Mesenchymal stem cell (in vitro differentiated cells and primary cell): ENCODE measurements at regions not wholly inside any gene's neighbourhood (a gene's known extent, or its start where the extent isn't known, plus 50 kb on each side); places are given as distances from the start of the nearest gene placed in this dataset.

ENCODE experiments used
- DNase-seq: peaks from one replicate; pipeline ENCODE4 v3.0.0-alpha.2; 2013
- H2AFZ ChIP-seq: one replicate; pipeline ENCODE4 v1.6.1; 2013; ENCODE audit warnings: low read depth, mild to moderate bottlenecking, control low read depth, inconsistent platforms, low read length, moderate library complexity
- H2AK5ac ChIP-seq: 2 replicates; pipeline ENCODE4 v1.6.1; 2013; ENCODE audit warnings: low read length, moderate library complexity, mild to moderate bottlenecking, inconsistent platforms; ENCODE audit not compliant: severe bottlenecking
- H2BK120ac ChIP-seq: one replicate; pipeline ENCODE4 v1.6.1; 2013; ENCODE audit warnings: low read depth, mild to moderate bottlenecking, inconsistent platforms, low read length, moderate library complexity
- H2BK12ac ChIP-seq, 2 experiments: one replicate each; pipeline ENCODE4 v1.6.1; 2013; ENCODE audit warnings: inconsistent platforms in 2 of 2, low read length in 2 of 2, mild to moderate bottlenecking in 2 of 2, moderate library complexity in 2 of 2, control low read depth in 1 of 2
- H2BK15ac ChIP-seq: one replicate; pipeline ENCODE4 v1.6.1; 2013; ENCODE audit warnings: mild to moderate bottlenecking, low read depth, inconsistent platforms; ENCODE audit not compliant: poor library complexity, severe bottlenecking
- H2BK5ac ChIP-seq: 2 replicates; pipeline ENCODE4 v1.6.1; 2013; ENCODE audit warnings: low read depth, mild to moderate bottlenecking, low read length, control low read depth, inconsistent platforms; ENCODE audit not compliant: poor library complexity, severe bottlenecking
- H3K14ac ChIP-seq, 2 experiments: one replicate each; pipeline ENCODE4 v1.6.1; 2013; ENCODE audit warnings: inconsistent platforms in 2 of 2, low read length in 2 of 2, control low read depth in 1 of 2, mild to moderate bottlenecking in 1 of 2, moderate library complexity in 1 of 2
- H3K18ac ChIP-seq, 2 experiments: one replicate each; pipeline ENCODE4 v1.6.1; 2013; ENCODE audit warnings: inconsistent platforms in 2 of 2, low read length in 2 of 2, control low read depth in 1 of 2, low read depth in 1 of 2, mild to moderate bottlenecking in 1 of 2
- H3K23ac ChIP-seq, 2 experiments: one replicate each; pipeline ENCODE4 v1.6.1; 2013; ENCODE audit warnings: inconsistent platforms in 2 of 2, low read length in 2 of 2, mild to moderate bottlenecking in 2 of 2, moderate library complexity in 2 of 2, control low read depth in 1 of 2
- H3K27ac ChIP-seq: 2 replicates; pipeline ENCODE4 v1.5.1; 2013; ENCODE audit warnings: mild to moderate bottlenecking, moderate library complexity, low read length, control low read depth, inconsistent platforms; ENCODE audit not compliant: poor library complexity, severe bottlenecking
- H3K27me3 ChIP-seq, 2 experiments: 2 replicates each; pipeline versions ENCODE4 v1.6.1 to v1.7.0; 2013; ENCODE audit warnings: low read length in 2 of 2, mild to moderate bottlenecking in 2 of 2, moderate library complexity in 2 of 2, control low read depth in 1 of 2, inconsistent platforms in 1 of 2; ENCODE audit not compliant: control insufficient read depth in 1 of 2, insufficient read depth in 1 of 2
- H3K36me3 ChIP-seq, 2 experiments: 2 replicates each; pipeline versions ENCODE4 v1.6.1 to v1.7.0; 2013; ENCODE audit warnings: low read length in 2 of 2, control low read depth in 1 of 2, inconsistent platforms in 1 of 2, low read depth in 1 of 2, mild to moderate bottlenecking in 1 of 2; ENCODE audit not compliant: insufficient read depth in 2 of 2, control insufficient read depth in 1 of 2
- H3K4ac ChIP-seq, 2 experiments: one replicate each; pipeline ENCODE4 v1.6.1; 2013; ENCODE audit warnings: inconsistent platforms in 2 of 2, low read length in 2 of 2, mild to moderate bottlenecking in 2 of 2, moderate library complexity in 2 of 2, control low read depth in 1 of 2, low read depth in 1 of 2
- H3K4me1 ChIP-seq: 2 replicates; pipeline ENCODE4 v1.6.1; 2013; ENCODE audit warnings: low read depth, low read length, control low read depth; ENCODE audit not compliant: control insufficient read depth, insufficient read depth
- H3K4me2 ChIP-seq: 2 replicates; pipeline ENCODE4 v1.6.1; 2013; ENCODE audit warnings: low read length, mild to moderate bottlenecking, inconsistent platforms; ENCODE audit not compliant: poor library complexity, severe bottlenecking
- H3K4me3 ChIP-seq, 2 experiments: 2 replicates each; pipeline versions ENCODE4 v1.5.1 to v1.7.0; 2013; ENCODE audit warnings: low read length in 2 of 2, mild to moderate bottlenecking in 2 of 2, control low read depth in 1 of 2, low read depth in 1 of 2; ENCODE audit not compliant: insufficient read depth in 1 of 2
- H3K79me1 ChIP-seq: replicated peaks from 2 replicates; pipeline ENCODE4 v1.6.1; 2013; ENCODE audit warnings: mild to moderate bottlenecking, control low read depth, low read length, inconsistent platforms; ENCODE audit not compliant: poor library complexity, severe bottlenecking
- H3K9ac ChIP-seq: 2 replicates; pipeline ENCODE4 v1.7.0; 2013; ENCODE audit warnings: mild to moderate bottlenecking, low read length, moderate library complexity
- H3K9me3 ChIP-seq: 2 replicates; pipeline ENCODE4 v1.7.0; 2013; ENCODE audit warnings: mild to moderate bottlenecking, low read length; ENCODE audit not compliant: control insufficient read depth
- H4K8ac ChIP-seq: one replicate; pipeline ENCODE4 v1.6.1; 2013; ENCODE audit warnings: inconsistent platforms, mild to moderate bottlenecking, low read length, moderate library complexity
- H4K91ac ChIP-seq: one replicate; pipeline ENCODE4 v1.6.1; 2013; ENCODE audit warnings: mild to moderate bottlenecking, low read length, inconsistent platforms
- WGBS: methylation state at CpG from one replicate; pipeline ENCODE4 v1.1.7; 2013; ENCODE audit warnings: mixed read lengths; 5-methylcytosine and 5-hydroxymethylcytosine counted together

- Histone ChIP-seq H3K14ac (no peak overlapping the region), H3K4me3 (no peak overlapping the region), H3K79me1 (no peaks in the 10 kb centered on the region), H3K18ac (no peak overlapping the region), H3K9me3 (peaks cover 16% of the 10 kb centered on the region), H2BK120ac (no peak overlapping the region), H3K23ac (no peak overlapping the region), H3K4ac (no peak overlapping the region), H3K27ac (no peak overlapping the region), H2AK5ac (no peak overlapping the region), H4K91ac (no peak overlapping the region), H3K36me3 (no peaks in the 10 kb centered on the region), H3K27me3 (no peaks in the 10 kb centered on the region), H3K9ac (no peak overlapping the region), H4K8ac (no peak overlapping the region), H2BK12ac (no peak overlapping the region), H2BK15ac (no peak overlapping the region), H2BK5ac (no peak overlapping the region), H2AFZ (no peak overlapping the region), H3K4me1 (no peaks in the 10 kb centered on the region), H3K4me2 (no peak overlapping the region)
- no peak for DNase-seq
- WGBS: 90% methylated on average over 5 of the region's 5 CpGs
Observed at GRCh38 chr5:53319315-53319714, 161.1 kb upstream of the FST start.

- H3K9me3 ChIP-seq: peaks cover 5% of the 10 kb centered on the region
- no peak overlapping the region for H3K4me2 ChIP-seq
- H4K8ac ChIP-seq: no peak overlapping the region
- H2AK5ac ChIP-seq: no peak overlapping the region
- no peak overlapping the region for H3K4me3 ChIP-seq
- no peak overlapping the region for H2BK120ac ChIP-seq
- H3K4me1 ChIP-seq: no peaks in the 10 kb centered on the region
- H3K27me3 ChIP-seq: no peaks in the 10 kb centered on the region
- H2BK12ac ChIP-seq: no peak overlapping the region
- DNase-seq: no peak
- no peak overlapping the region for H3K27ac ChIP-seq
- no peak overlapping the region for H2BK5ac ChIP-seq
- H2AFZ ChIP-seq: no peak overlapping the region
- no peak overlapping the region for H3K9ac ChIP-seq
- H2BK15ac ChIP-seq: no peak overlapping the region
- no peaks in the 10 kb centered on the region for H3K36me3 ChIP-seq
- H3K14ac ChIP-seq: no peak overlapping the region
- H3K23ac ChIP-seq: no peak overlapping the region
- no CpG with 5 or more reads among the region's 1 CpG for WGBS
- H3K79me1 ChIP-seq: no peaks in the 10 kb centered on the region
- H3K4ac ChIP-seq: no peak overlapping the region
- H4K91ac ChIP-seq: no peak overlapping the region
- no peak overlapping the region for H3K18ac ChIP-seq
Observed at GRCh38 chr5:53321073-53321472, 159.4 kb upstream of the FST start.

GRCh38 chr5:53321721-53322120, 158.7 kb upstream of the FST start:
- H2BK120ac ChIP-seq: no peak overlapping the region
- no peak overlapping the region for H3K4me2 ChIP-seq
- no peak overlapping the region for H4K91ac ChIP-seq
- H3K4me1 ChIP-seq: no peaks in the 10 kb centered on the region
- no peak overlapping the region for H3K14ac ChIP-seq
- H3K9me3 ChIP-seq: no peaks in the 10 kb centered on the region
- no peaks in the 10 kb centered on the region for H3K36me3 ChIP-seq
- no peak overlapping the region for H2AFZ ChIP-seq
- no peak overlapping the region for H3K27ac ChIP-seq
- no peak overlapping the region for H3K4ac ChIP-seq
- no peak overlapping the region for H3K4me3 ChIP-seq
- H2BK15ac ChIP-seq: no peak overlapping the region
- H3K27me3 ChIP-seq: no peaks in the 10 kb centered on the region
- no peak for DNase-seq
- no peak overlapping the region for H2BK12ac ChIP-seq
- WGBS: 100% methylated on average over 1 of the region's 2 CpGs
- H4K8ac ChIP-seq: no peak overlapping the region
- no peak overlapping the region for H3K9ac ChIP-seq
- no peaks in the 10 kb centered on the region for H3K79me1 ChIP-seq
- H2AK5ac ChIP-seq: no peak overlapping the region
- no peak overlapping the region for H3K23ac ChIP-seq
- H2BK5ac ChIP-seq: no peak overlapping the region
- H3K18ac ChIP-seq: no peak overlapping the region

GRCh38 chr5:53322257-53322656, 158.2 kb upstream of the FST start:
- DNase-seq: no peak
- 80% methylated on average over 1 of the region's 1 CpG for WGBS
- Histone ChIP-seq H3K27me3 (no peaks in the 10 kb centered on the region), H3K9me3 (no peaks in the 10 kb centered on the region), H3K4me1 (no peaks in the 10 kb centered on the region), H4K91ac (no peak overlapping the region), H2BK12ac (no peak overlapping the region), H3K79me1 (no peaks in the 10 kb centered on the region), H2BK5ac (no peak overlapping the region), H2AK5ac (no peak overlapping the region), H2AFZ (no peak overlapping the region), H2BK15ac (no peak overlapping the region), H3K4me3 (no peak overlapping the region), H3K4me2 (no peak overlapping the region), H3K27ac (no peak overlapping the region), H2BK120ac (no peak overlapping the region), H3K14ac (no peak overlapping the region), H3K18ac (no peak overlapping the region), H3K36me3 (no peaks in the 10 kb centered on the region), H4K8ac (no peak overlapping the region), H3K9ac (no peak overlapping the region), H3K4ac (no peak overlapping the region), H3K23ac (no peak overlapping the region)
